HEK293 (cell line): ENCODE measurements at regions not wholly inside any gene's neighbourhood (a gene's known extent, or its start where the extent isn't known, plus 50 kb on each side); places are given as distances from the start of the nearest gene placed in this dataset.

Experiments
- CTCF ChIP-seq: fragments of 450-650 bp; formaldehyde crosslinking; IDR thresholded peaks from 2 replicates; pipeline ENCODE4 v1.5.1; 2016; ENCODE audit warnings: missing biosample characterization, missing genetic modification characterization
- REPIN1 ChIP-seq: fragments of 450-650 bp; formaldehyde crosslinking; IDR thresholded peaks from 2 replicates; pipeline ENCODE4 v1.5.1; 2017; ENCODE audit warnings: missing biosample characterization, missing genetic modification characterization, low read depth

DNA sequence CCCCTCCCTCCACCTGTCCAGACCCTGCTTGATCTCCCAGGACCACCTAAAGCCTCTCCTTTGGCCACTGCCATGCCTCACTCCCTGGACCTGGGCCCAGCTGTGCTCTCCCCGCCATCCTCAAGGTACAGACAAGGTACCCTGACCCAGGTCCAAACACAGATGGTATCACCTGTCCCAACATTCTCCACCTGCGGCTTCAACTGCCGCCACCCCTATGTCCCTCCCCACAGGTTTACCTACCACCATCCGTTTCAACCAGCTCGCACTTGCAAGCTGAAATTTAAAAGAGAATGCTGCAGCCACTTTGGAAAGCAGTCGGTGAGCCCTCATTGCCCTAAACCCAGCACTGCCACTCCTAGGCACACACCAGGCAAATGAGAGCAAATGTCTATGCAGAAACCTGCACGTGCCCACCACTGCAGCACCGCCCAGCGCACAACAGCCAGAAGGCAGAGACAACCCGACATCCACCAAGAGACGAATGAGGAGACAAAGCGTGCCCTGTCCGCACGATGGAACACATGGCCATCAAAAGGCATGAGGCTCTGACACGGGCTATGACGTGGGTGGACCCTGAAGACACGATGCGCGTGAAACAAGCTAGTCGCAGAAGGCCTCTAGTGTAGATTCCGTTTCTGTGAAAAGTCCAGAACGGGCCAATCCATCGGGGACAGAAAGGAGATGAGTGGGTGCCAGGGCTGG, 71.0 kb downstream of the RFLNA start:
- no peak for TF ChIP-seq REPIN1
- no peak for TF ChIP-seq CTCF (tag by site-specific recombination)
